ENCODE measurements at regions not wholly inside any gene's neighbourhood (a gene's known extent, or its start where the extent isn't known, plus 50 kb on each side); places are given as distances from the start of the nearest gene placed in this dataset.

DNA sequence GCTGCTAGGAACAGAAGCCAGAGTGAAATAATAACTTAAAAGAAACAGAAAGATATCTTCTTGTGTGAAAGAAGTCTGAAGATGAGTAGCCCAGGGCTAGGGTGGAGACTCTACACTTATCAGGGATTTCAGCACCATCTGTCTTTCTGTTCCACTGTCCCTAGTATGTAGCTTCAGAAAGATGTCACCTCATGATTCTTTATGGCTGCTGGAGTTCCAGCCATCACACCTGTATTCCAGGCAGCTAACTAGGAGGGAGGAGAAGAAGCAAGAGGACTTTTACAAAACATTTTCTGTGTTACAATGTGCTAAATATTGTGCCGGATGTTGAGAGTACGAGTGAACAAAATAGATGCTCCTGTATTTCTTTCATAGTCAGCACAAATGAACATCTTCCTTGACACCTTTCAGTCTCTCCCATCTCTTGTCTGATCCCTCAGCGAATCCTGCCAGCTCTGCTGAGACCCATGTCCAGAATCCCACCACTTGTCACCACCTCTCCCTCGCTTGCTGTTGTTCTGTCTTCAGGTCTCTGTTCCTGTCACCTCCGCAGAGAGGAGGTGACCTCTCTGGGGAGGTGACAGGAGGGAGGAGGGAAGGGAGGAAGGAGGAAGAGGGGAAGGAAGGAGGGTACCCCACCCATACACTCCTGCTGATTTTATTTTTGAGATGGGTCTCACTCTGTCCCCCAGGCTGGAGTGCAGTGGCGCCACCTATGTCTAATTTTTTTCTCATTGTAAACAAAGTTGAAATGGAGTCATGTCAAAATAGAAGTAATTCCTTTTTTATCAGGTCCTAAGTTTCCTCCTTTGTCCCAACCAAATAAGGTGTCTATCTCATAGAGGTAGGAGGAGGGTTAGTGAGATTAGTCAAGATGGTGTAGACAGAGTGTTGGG lies 188.9 kb downstream of the TFAP2C start:
- no peak overlapping the region for H3K4me3 Mint-ChIP-seq (ENCODE audit: low read depth, unreplicated experiment)
- CTCF ChIA-PET = no interaction called here
- H3K4me1 Mint-ChIP-seq (ENCODE audit: low read depth, unreplicated experiment) = no peaks in the 10 kb centered on the region
- no peak for DNase-seq
- H3K36me3 Mint-ChIP-seq (ENCODE audit: insufficient read depth, unreplicated experiment) = no peaks in the 10 kb centered on the region
- H3K27ac Mint-ChIP-seq (ENCODE audit: unreplicated experiment) = no peak overlapping the region
- intact Hi-C loops (cut with micrococcal nuclease; ENCODE audit: unreplicated experiment) = no loop called here
- peaks cover 88% of the 10 kb centered on the region for H3K27me3 Mint-ChIP-seq (ENCODE audit: unreplicated experiment)
- no TSS peak for BruUV-seq (replicated peaks)
- H3K9me3 Mint-ChIP-seq (ENCODE audit: low read depth, unreplicated experiment) = peaks cover 2% of the 10 kb centered on the region
- TF ChIP-seq CTCF (IDR thresholded peaks at IDR 0.05; ENCODE audit: unreplicated experiment) = no peak

DNA sequence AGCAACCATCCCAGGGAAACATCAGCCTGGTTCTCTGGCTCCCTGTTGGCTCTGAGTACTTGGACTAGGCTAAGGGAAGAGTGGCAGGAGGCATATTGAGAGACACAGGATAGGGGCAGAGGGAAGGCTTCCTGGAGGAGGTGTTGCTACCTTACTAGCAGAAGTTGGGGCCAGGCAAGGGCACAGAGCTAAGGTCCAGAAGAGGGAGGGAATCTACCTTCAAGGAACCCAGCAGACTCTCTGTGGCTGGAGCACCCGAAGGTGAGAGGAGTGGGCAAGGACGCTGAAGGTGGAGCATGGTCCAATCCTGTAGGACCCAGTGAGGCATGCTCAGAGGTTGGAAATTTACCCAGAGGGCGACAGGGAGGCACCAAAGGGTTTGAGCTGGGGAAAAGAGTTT lies 191.9 kb downstream of the TFAP2C start:
- no peak overlapping the region for H3K4me3 Mint-ChIP-seq (ENCODE audit: low read depth, unreplicated experiment)
- peaks cover 2% of the 10 kb centered on the region for H3K9me3 Mint-ChIP-seq (ENCODE audit: low read depth, unreplicated experiment)
- no TSS peak for BruUV-seq (replicated peaks)
- H3K4me1 Mint-ChIP-seq (ENCODE audit: low read depth, unreplicated experiment) = no peaks in the 10 kb centered on the region
- no peak for DNase-seq
- intact Hi-C loops (cut with micrococcal nuclease; ENCODE audit: unreplicated experiment) = no loop called here
- CTCF ChIA-PET = no interaction called here
- TF ChIP-seq CTCF (IDR thresholded peaks at IDR 0.05; ENCODE audit: unreplicated experiment) = no peak
- no peak overlapping the region for H3K27ac Mint-ChIP-seq (ENCODE audit: unreplicated experiment)
- no peaks in the 10 kb centered on the region for H3K36me3 Mint-ChIP-seq (ENCODE audit: insufficient read depth, unreplicated experiment)
- H3K27me3 Mint-ChIP-seq (ENCODE audit: unreplicated experiment) = peaks cover 86% of the 10 kb centered on the region

DNA sequence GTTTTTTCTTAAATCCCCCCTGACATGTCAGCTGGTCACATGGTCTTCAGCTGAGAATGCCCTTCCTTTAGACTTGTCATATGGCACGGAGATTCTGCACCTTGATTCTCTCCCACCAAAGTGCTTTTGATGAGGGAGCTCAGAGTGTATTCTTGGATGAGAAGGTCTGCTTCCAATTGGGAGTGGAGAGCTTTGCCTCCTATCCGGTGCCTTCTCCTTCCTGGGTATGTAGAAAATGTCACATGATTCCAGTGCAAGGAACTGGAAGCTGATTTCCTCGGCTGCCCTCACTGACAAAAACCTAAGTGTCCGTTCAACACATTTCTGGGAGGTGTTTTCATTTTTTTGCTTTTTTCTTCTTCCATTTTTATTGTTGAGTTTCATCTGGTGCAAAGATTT lies 197.2 kb downstream of the TFAP2C start:
- no peaks in the 10 kb centered on the region for H3K4me1 Mint-ChIP-seq (ENCODE audit: low read depth, unreplicated experiment)
- intact Hi-C loops (cut with micrococcal nuclease; ENCODE audit: unreplicated experiment) = no loop called here
- no peak overlapping the region for H3K4me3 Mint-ChIP-seq (ENCODE audit: low read depth, unreplicated experiment)

More for the DNA sequence above, 197.2 kb downstream of the TFAP2C start:
- BruUV-seq (replicated peaks) = no TSS peak
- Mint-ChIP-seq H3K9me3 (ENCODE audit: low read depth, unreplicated experiment) (no peaks in the 10 kb centered on the region), H3K27me3 (ENCODE audit: unreplicated experiment) (peaks cover 96% of the 10 kb centered on the region), H3K36me3 (ENCODE audit: insufficient read depth, unreplicated experiment) (no peaks in the 10 kb centered on the region), H3K27ac (ENCODE audit: unreplicated experiment) (no peak overlapping the region)
- CTCF ChIA-PET = no interaction called here
- TF ChIP-seq CTCF (IDR thresholded peaks at IDR 0.05; ENCODE audit: unreplicated experiment) = no peak
- no peak for DNase-seq
